Brain microvascular endothelial cell (primary cell): ENCODE measurements at regions not wholly inside any gene's neighbourhood (a gene's known extent, or its start where the extent isn't known, plus 50 kb on each side); places are given as distances from the start of the nearest gene placed in this dataset.

Experiments used
- DNase-seq: peaks from one replicate; pipeline ENCODE4 v3.0.0-alpha.2; 2020
- H3K27ac ChIP-seq: fragments of 250-450 bp; sonication (Bioruptor Pico); 2 replicates; pipeline ENCODE4 v1.5.1; 2020; ENCODE audit warnings: mild to moderate bottlenecking, moderate library complexity
- H3K27me3 ChIP-seq: fragments of 250-450 bp; sonication (Bioruptor Pico); replicated peaks from 2 replicates; pipeline ENCODE4 v1.5.1; 2020; ENCODE audit warnings: mild to moderate bottlenecking
- H3K36me3 ChIP-seq: fragments of 250-450 bp; sonication (Bioruptor Pico); replicated peaks from 2 replicates; pipeline ENCODE4 v1.5.1; 2020; ENCODE audit warnings: mild to moderate bottlenecking
- H3K4me3 ChIP-seq: 2 replicates; pipeline ENCODE4 v1.5.1; 2011; ENCODE audit warnings: low read depth, mild to moderate bottlenecking, control low read depth, low read length, moderate library complexity
- in situ Hi-C: cut with HindIII; loops from 2 replicates; pipeline ENCODE4 v1.10.0; 2017; ENCODE audit warnings: low sequenced_read_pairs, low pct_ligation_motif_present
- TF ChIP-seq, protein P1 (sequence below): IDR thresholded peaks from 2 replicates; pipeline ENCODE4 v1.5.1; 2011; ENCODE audit warnings: low read depth, mild to moderate bottlenecking, moderate library complexity, low read length, control low read depth, inconsistent platforms; ENCODE audit errors: missing control alignments

DNA sequence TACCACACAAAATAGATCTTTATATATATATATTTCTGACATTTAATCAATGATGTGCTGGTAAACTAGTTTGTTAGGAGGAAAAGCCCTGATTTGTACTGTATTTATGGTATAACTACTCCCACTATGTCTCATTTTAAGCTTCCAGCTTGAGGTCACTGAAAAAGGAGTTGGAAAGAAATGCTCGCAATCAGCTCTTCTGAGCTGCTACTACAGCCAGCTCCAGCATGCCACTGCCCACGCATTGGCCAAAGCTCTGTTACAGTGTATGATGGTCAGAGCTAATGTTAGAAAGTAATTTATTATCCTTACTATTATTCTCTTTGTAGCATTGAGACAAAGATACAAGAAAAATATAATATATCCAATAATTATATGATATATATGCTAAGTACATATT, 55.0 kb upstream of the PCED1B start:
- in situ Hi-C loops: no loop called here
- H3K27ac ChIP-seq: no peak overlapping the region
- DNase-seq: peak; percentile 18
- H3K4me3 ChIP-seq: no peak overlapping the region
- TF ChIP-seq, protein P1, sequence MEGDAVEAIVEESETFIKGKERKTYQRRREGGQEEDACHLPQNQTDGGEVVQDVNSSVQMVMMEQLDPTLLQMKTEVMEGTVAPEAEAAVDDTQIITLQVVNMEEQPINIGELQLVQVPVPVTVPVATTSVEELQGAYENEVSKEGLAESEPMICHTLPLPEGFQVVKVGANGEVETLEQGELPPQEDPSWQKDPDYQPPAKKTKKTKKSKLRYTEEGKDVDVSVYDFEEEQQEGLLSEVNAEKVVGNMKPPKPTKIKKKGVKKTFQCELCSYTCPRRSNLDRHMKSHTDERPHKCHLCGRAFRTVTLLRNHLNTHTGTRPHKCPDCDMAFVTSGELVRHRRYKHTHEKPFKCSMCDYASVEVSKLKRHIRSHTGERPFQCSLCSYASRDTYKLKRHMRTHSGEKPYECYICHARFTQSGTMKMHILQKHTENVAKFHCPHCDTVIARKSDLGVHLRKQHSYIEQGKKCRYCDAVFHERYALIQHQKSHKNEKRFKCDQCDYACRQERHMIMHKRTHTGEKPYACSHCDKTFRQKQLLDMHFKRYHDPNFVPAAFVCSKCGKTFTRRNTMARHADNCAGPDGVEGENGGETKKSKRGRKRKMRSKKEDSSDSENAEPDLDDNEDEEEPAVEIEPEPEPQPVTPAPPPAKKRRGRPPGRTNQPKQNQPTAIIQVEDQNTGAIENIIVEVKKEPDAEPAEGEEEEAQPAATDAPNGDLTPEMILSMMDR: no peak
- H3K27me3 ChIP-seq: no peaks in the 10 kb centered on the region
- no peaks in the 10 kb centered on the region for H3K36me3 ChIP-seq

- in situ Hi-C loops: no loop called here
- DNase-seq: no peak
- Histone ChIP-seq H3K27me3 (no peaks in the 10 kb centered on the region), H3K27ac (no peak overlapping the region), H3K4me3 (no peak overlapping the region), H3K36me3 (no peaks in the 10 kb centered on the region)
- TF ChIP-seq, protein P1: no peak
Measured at GRCh38 chr12:47025349-47025748, 54.1 kb upstream of the PCED1B start.

GRCh38 chr12:47025798-47026197, 53.6 kb upstream of the PCED1B start:
- no peak overlapping the region for H3K27ac ChIP-seq
- H3K27me3 ChIP-seq: no peaks in the 10 kb centered on the region
- H3K4me3 ChIP-seq: no peak overlapping the region
- no peak for DNase-seq
- no peaks in the 10 kb centered on the region for H3K36me3 ChIP-seq
- in situ Hi-C loops: no loop called here
- TF ChIP-seq, protein P1: no peak

DNA sequence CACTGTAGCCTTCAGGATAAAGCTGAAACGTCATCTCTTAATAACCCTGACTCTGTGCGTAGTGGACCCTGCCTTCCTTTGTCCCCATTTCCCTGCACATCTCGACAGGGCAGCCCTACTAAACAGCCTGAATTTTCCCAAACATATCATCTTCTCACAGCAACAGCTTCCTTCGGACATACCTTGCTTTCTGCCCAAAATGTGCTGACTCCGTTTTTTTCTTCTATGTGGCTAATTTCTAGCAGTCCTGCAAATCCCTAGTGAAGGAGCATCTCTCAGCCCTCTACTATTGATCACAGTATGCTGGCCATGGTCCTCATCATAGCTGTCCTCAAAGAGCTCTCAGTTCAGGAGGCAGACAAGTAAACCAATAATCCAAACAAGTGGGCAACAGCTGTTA, 53.1 kb upstream of the PCED1B start:
- TF ChIP-seq, protein P1: no peak
- H3K27me3 ChIP-seq: no peaks in the 10 kb centered on the region
- H3K36me3 ChIP-seq: no peaks in the 10 kb centered on the region
- in situ Hi-C loops: no loop called here
- H3K4me3 ChIP-seq: no peak overlapping the region
- H3K27ac ChIP-seq: no peak overlapping the region
- DNase-seq: no peak
